MG63 (cell line): ENCODE measurements at regions not wholly inside any gene's neighbourhood (a gene's known extent, or its start where the extent isn't known, plus 50 kb on each side); places are given as distances from the start of the nearest gene placed in this dataset.

ENCODE experiments used
- DNase-seq: peaks from one replicate; pipeline ENCODE4 v3.0.0-alpha.2; 2020
- H3K27me3 ChIP-seq: fragments of 250-450 bp; sonication (Bioruptor Pico); 2 replicates; pipeline ENCODE4 v1.5.1; 2020; ENCODE audit warnings: mild to moderate bottlenecking, moderate library complexity
- H3K36me3 ChIP-seq: fragments of 250-450 bp; sonication (Bioruptor Pico); 2 replicates; pipeline ENCODE4 v1.5.1; 2020; ENCODE audit warnings: mild to moderate bottlenecking, moderate library complexity
- H3K4me3 ChIP-seq: fragments of 250-450 bp; sonication (Bioruptor Pico); 2 replicates; pipeline ENCODE4 v1.5.1; 2020; ENCODE audit warnings: mild to moderate bottlenecking, moderate library complexity
- H3K9me3 ChIP-seq: fragments of 250-450 bp; sonication (Bioruptor Pico); 2 replicates; pipeline ENCODE4 v1.5.1; 2020; ENCODE audit warnings: mild to moderate bottlenecking, moderate library complexity

- DNase-seq = no peak
- Histone ChIP-seq H3K36me3 (no peaks in the 10 kb centered on the region), H3K27me3 (no peaks in the 10 kb centered on the region), H3K4me3 (no peak overlapping the region), H3K9me3 (no peaks in the 10 kb centered on the region)
Measured at GRCh38 chr16:6309271-6309670, 1023.4 kb upstream of the RBFOX1 start.

- Histone ChIP-seq H3K27me3 (no peaks in the 10 kb centered on the region), H3K36me3 (no peaks in the 10 kb centered on the region), H3K9me3 (no peaks in the 10 kb centered on the region), H3K4me3 (no peak overlapping the region)
- no peak for DNase-seq
Measured at GRCh38 chr16:6308176-6308575, 1024.5 kb upstream of the RBFOX1 start.

- no peak overlapping the region for H3K4me3 ChIP-seq
Measured at GRCh38 chr16:6300523-6300922, 1032.1 kb upstream of the RBFOX1 start.

GRCh38 chr16:6297666-6298410, 1034.8 kb upstream of the RBFOX1 start:
- no peaks in the 10 kb centered on the region for H3K9me3 ChIP-seq
- H3K27me3 ChIP-seq = no peaks in the 10 kb centered on the region
- no peak for DNase-seq
- no peak overlapping the region for H3K4me3 ChIP-seq
- no peaks in the 10 kb centered on the region for H3K36me3 ChIP-seq

More at GRCh38 chr16:6300523-6300922, 1032.1 kb upstream of the RBFOX1 start:
- Histone ChIP-seq H3K9me3 (no peaks in the 10 kb centered on the region), H3K27me3 (no peaks in the 10 kb centered on the region), H3K36me3 (no peaks in the 10 kb centered on the region)
- DNase-seq = no peak

GRCh38 chr16:6286176-6286575, 1046.5 kb upstream of the RBFOX1 start:
- no peaks in the 10 kb centered on the region for H3K9me3 ChIP-seq
- no peak overlapping the region for H3K4me3 ChIP-seq
- DNase-seq = no peak
- no peaks in the 10 kb centered on the region for H3K27me3 ChIP-seq
- H3K36me3 ChIP-seq = no peaks in the 10 kb centered on the region

- Histone ChIP-seq H3K27me3 (no peaks in the 10 kb centered on the region), H3K36me3 (no peaks in the 10 kb centered on the region), H3K9me3 (no peaks in the 10 kb centered on the region), H3K4me3 (no peak overlapping the region)
- no peak for DNase-seq
Measured at GRCh38 chr16:6284731-6285130, 1047.9 kb upstream of the RBFOX1 start.

GRCh38 chr16:6281994-6282393, 1050.7 kb upstream of the RBFOX1 start:
- Histone ChIP-seq H3K36me3 (no peaks in the 10 kb centered on the region), H3K9me3 (no peaks in the 10 kb centered on the region), H3K27me3 (no peaks in the 10 kb centered on the region), H3K4me3 (no peak overlapping the region)
- no peak for DNase-seq

- H3K36me3 ChIP-seq = no peaks in the 10 kb centered on the region
- no peaks in the 10 kb centered on the region for H3K27me3 ChIP-seq
- H3K4me3 ChIP-seq = no peak overlapping the region
- DNase-seq = no peak
- no peaks in the 10 kb centered on the region for H3K9me3 ChIP-seq
Measured at GRCh38 chr16:6281274-6281673, 1051.4 kb upstream of the RBFOX1 start.

GRCh38 chr16:6280055-6280454, 1052.6 kb upstream of the RBFOX1 start:
- Histone ChIP-seq H3K4me3 (no peak overlapping the region), H3K9me3 (no peaks in the 10 kb centered on the region), H3K36me3 (no peaks in the 10 kb centered on the region), H3K27me3 (no peaks in the 10 kb centered on the region)
- no peak for DNase-seq

- Histone ChIP-seq H3K36me3 (no peaks in the 10 kb centered on the region), H3K9me3 (no peaks in the 10 kb centered on the region), H3K27me3 (no peaks in the 10 kb centered on the region), H3K4me3 (no peak overlapping the region)
- DNase-seq = no peak
Measured at GRCh38 chr16:6279286-6279685, 1053.4 kb upstream of the RBFOX1 start.

GRCh38 chr16:6274351-6274750, 1058.3 kb upstream of the RBFOX1 start:
- no peaks in the 10 kb centered on the region for H3K36me3 ChIP-seq
- no peak for DNase-seq
- 0 out of 2 replicates have a peak, but pooled peaks cover 2% of the 10 kb centered on the region for H3K27me3 ChIP-seq

GRCh38 chr16:6267682-6268081, 1065.0 kb upstream of the RBFOX1 start:
- H3K9me3 ChIP-seq = no peaks in the 10 kb centered on the region
- no peaks in the 10 kb centered on the region for H3K36me3 ChIP-seq

More at GRCh38 chr16:6274351-6274750, 1058.3 kb upstream of the RBFOX1 start:
- Histone ChIP-seq H3K4me3 (no peak overlapping the region), H3K9me3 (no peaks in the 10 kb centered on the region)

GRCh38 chr16:6266703-6267102, 1065.9 kb upstream of the RBFOX1 start:
- Histone ChIP-seq H3K36me3 (no peaks in the 10 kb centered on the region), H3K4me3 (no peak overlapping the region), H3K9me3 (no peaks in the 10 kb centered on the region), H3K27me3 (0 out of 2 replicates have a peak, but pooled peaks cover 1% of the 10 kb centered on the region)
- DNase-seq = no peak

More at GRCh38 chr16:6267682-6268081, 1065.0 kb upstream of the RBFOX1 start:
- DNase-seq = no peak
- Histone ChIP-seq H3K27me3 (0 out of 2 replicates have a peak, but pooled peaks cover 2% of the 10 kb centered on the region), H3K4me3 (no peak overlapping the region)

- Histone ChIP-seq H3K36me3 (no peaks in the 10 kb centered on the region), H3K4me3 (no peak overlapping the region), H3K9me3 (no peaks in the 10 kb centered on the region), H3K27me3 (no peaks in the 10 kb centered on the region)
- no peak for DNase-seq
Measured at GRCh38 chr16:6265968-6266367, 1066.7 kb upstream of the RBFOX1 start.

GRCh38 chr16:6258056-6258455, 1074.6 kb upstream of the RBFOX1 start:
- Histone ChIP-seq H3K27me3 (no peaks in the 10 kb centered on the region), H3K4me3 (no peak overlapping the region), H3K36me3 (no peaks in the 10 kb centered on the region), H3K9me3 (no peaks in the 10 kb centered on the region)
- DNase-seq = no peak

GRCh38 chr16:6252541-6252940, 1080.1 kb upstream of the RBFOX1 start:
- no peak for DNase-seq
- no peaks in the 10 kb centered on the region for H3K36me3 ChIP-seq
- H3K4me3 ChIP-seq = no peak overlapping the region
- no peaks in the 10 kb centered on the region for H3K9me3 ChIP-seq
- H3K27me3 ChIP-seq = no peaks in the 10 kb centered on the region

GRCh38 chr16:6250511-6250910, 1082.1 kb upstream of the RBFOX1 start:
- no peak for DNase-seq
- no peaks in the 10 kb centered on the region for H3K36me3 ChIP-seq
- H3K9me3 ChIP-seq = no peaks in the 10 kb centered on the region
- no peak overlapping the region for H3K4me3 ChIP-seq
- no peaks in the 10 kb centered on the region for H3K27me3 ChIP-seq

GRCh38 chr16:6249863-6250262, 1082.8 kb upstream of the RBFOX1 start:
- DNase-seq = no peak

More at GRCh38 chr16:6249863-6250262, 1082.8 kb upstream of the RBFOX1 start:
- no peak overlapping the region for H3K4me3 ChIP-seq
- H3K27me3 ChIP-seq = no peaks in the 10 kb centered on the region
- no peaks in the 10 kb centered on the region for H3K9me3 ChIP-seq
- H3K36me3 ChIP-seq = no peaks in the 10 kb centered on the region
